DOHH2 (cell line): ENCODE measurements at regions not wholly inside any gene's neighbourhood (a gene's known extent, or its start where the extent isn't known, plus 50 kb on each side); places are given as distances from the start of the nearest gene placed in this dataset.
"Not testable (repeated sequence)": the region's sequence is repeated elsewhere in the genome, so short reads cannot be mapped to it uniquely, and the experiment has no call there.

Experiments
- H3F3A ChIP-seq: fragments of 200-600 bp; sonication (generic), shearing (Covaris generic); 2 replicates; pipeline ENCODE4 v1.6.0; 2016; ENCODE audit warnings: antibody characterized with exemption, mild to moderate bottlenecking; ENCODE audit not compliant: control insufficient read depth, insufficient read depth
- H3K27ac ChIP-seq: fragments of 200-600 bp; sonication (generic); 2 replicates; pipeline ENCODE4 v1.5.1; 2014; ENCODE audit warnings: low read depth, mild to moderate bottlenecking, low read length, moderate library complexity
- H3K27me3 ChIP-seq: fragments of 200-600 bp; sonication (generic); 2 replicates; pipeline ENCODE4 v1.6.1; 2014; ENCODE audit warnings: mild to moderate bottlenecking, low read length, mixed read lengths; ENCODE audit not compliant: control insufficient read depth
- H3K36me3 ChIP-seq: fragments of 200-600 bp; sonication (generic); 2 replicates; pipeline ENCODE4 v1.6.1; 2014; ENCODE audit warnings: mild to moderate bottlenecking, low read length, moderate library complexity, mixed read lengths; ENCODE audit not compliant: control insufficient read depth
- H3K4me1 ChIP-seq: fragments of 200-600 bp; sonication (generic); 2 replicates; pipeline ENCODE4 v1.6.1; 2014; ENCODE audit warnings: mild to moderate bottlenecking, low read length, mixed read lengths; ENCODE audit not compliant: control insufficient read depth
- H3K4me2 ChIP-seq: fragments of 200-600 bp; sonication (generic); 2 replicates; pipeline ENCODE4 v1.6.0; 2014; ENCODE audit warnings: mild to moderate bottlenecking, low read length, moderate library complexity
- H3K4me3 ChIP-seq: fragments of 200-600 bp; sonication (generic); 2 replicates; pipeline ENCODE4 v1.5.1; 2014; ENCODE audit warnings: mild to moderate bottlenecking, low read length, mixed read lengths
- H3K79me2 ChIP-seq: fragments of 200-600 bp; sonication (generic); 2 replicates; pipeline ENCODE4 v1.6.1; 2014; ENCODE audit warnings: mild to moderate bottlenecking, low read length, mixed read lengths; ENCODE audit not compliant: control insufficient read depth
- H3K9me2 ChIP-seq: fragments of 200-600 bp; sonication (generic); replicated peaks from 2 replicates; pipeline ENCODE4 v1.6.1; 2014; ENCODE audit warnings: mild to moderate bottlenecking, low read length, mixed read lengths; ENCODE audit not compliant: control insufficient read depth
- H3K9me3 ChIP-seq: fragments of 200-600 bp; sonication (generic); 2 replicates; pipeline ENCODE4 v1.6.1; 2014; ENCODE audit warnings: antibody characterized with exemption, low read length, mixed read lengths; ENCODE audit not compliant: control insufficient read depth, insufficient read depth
- H4K20me1 ChIP-seq: fragments of 200-600 bp; sonication (generic); 2 replicates; pipeline ENCODE4 v1.6.0; 2014; ENCODE audit warnings: low read depth, mild to moderate bottlenecking, antibody characterized with exemption, low read length, moderate library complexity; ENCODE audit not compliant: control insufficient read depth, insufficient read depth
- EZH2phosphoT487 ChIP-seq: fragments of 200-600 bp; sonication (generic); IDR thresholded peaks from 2 replicates; pipeline ENCODE4 v1.6.1; 2017; ENCODE audit warnings: borderline replicate concordance, mild to moderate bottlenecking, antibody characterized with exemption, low read length, moderate library complexity, mixed read lengths
- TF ChIP-seq, protein P1 (sequence below): fragments of 200-600 bp; sonication (generic); IDR thresholded peaks from one replicate; pipeline ENCODE4 v1.5.1; 2014; ENCODE audit warnings: antibody characterized with exemption, mild to moderate bottlenecking, low read depth, low read length; ENCODE audit not compliant: poor library complexity, severe bottlenecking

- no peaks in the 10 kb centered on the region for H3K27me3 ChIP-seq
- no peak overlapping the region for H3K4me2 ChIP-seq
- peaks cover 10% of the 10 kb centered on the region for H3K4me1 ChIP-seq
- TF ChIP-seq, protein P1, sequence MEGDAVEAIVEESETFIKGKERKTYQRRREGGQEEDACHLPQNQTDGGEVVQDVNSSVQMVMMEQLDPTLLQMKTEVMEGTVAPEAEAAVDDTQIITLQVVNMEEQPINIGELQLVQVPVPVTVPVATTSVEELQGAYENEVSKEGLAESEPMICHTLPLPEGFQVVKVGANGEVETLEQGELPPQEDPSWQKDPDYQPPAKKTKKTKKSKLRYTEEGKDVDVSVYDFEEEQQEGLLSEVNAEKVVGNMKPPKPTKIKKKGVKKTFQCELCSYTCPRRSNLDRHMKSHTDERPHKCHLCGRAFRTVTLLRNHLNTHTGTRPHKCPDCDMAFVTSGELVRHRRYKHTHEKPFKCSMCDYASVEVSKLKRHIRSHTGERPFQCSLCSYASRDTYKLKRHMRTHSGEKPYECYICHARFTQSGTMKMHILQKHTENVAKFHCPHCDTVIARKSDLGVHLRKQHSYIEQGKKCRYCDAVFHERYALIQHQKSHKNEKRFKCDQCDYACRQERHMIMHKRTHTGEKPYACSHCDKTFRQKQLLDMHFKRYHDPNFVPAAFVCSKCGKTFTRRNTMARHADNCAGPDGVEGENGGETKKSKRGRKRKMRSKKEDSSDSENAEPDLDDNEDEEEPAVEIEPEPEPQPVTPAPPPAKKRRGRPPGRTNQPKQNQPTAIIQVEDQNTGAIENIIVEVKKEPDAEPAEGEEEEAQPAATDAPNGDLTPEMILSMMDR = no peak
- TF ChIP-seq EZH2phosphoT487 = no peak
- no peaks in the 10 kb centered on the region for H4K20me1 ChIP-seq
- H3K9me2 ChIP-seq = no peaks in the 10 kb centered on the region
- H3K9me3 ChIP-seq = no peaks in the 10 kb centered on the region
- H3K4me3 ChIP-seq = no peak overlapping the region
- H3K36me3 ChIP-seq = no peaks in the 10 kb centered on the region
- no peaks in the 10 kb centered on the region for H3F3A ChIP-seq
- H3K27ac ChIP-seq = no peak overlapping the region
- no peaks in the 10 kb centered on the region for H3K79me2 ChIP-seq
Observed at GRCh38 chr4:3636646-3637320, 104.6 kb upstream of the LRPAP1 start.

DNA sequence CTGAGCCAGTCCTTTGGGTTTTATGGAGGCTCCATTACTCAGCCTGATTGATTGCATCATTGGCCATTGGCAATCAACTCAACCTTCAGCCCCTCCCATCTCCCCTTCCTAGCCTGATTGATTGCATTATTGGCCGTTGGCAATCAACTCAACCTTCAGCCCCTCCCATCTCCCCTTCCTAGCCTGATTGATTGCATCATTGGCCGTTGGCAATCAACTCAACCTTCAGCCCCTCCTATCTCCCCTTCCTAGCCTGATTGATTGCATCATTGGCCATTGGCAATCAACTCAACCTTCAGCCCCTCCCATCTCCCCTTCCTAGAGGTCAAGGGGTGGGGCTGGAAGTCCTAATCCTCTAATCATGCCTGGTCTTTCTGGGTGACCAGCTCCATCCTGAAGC is 103.8 kb upstream of the LRPAP1 start:
- not testable (repeated sequence) for H3F3A ChIP-seq, H3K4me1 ChIP-seq, H3K27me3 ChIP-seq, H3K79me2 ChIP-seq, H3K9me3 ChIP-seq, H3K36me3 ChIP-seq, H3K4me2 ChIP-seq, H3K27ac ChIP-seq, H3K9me2 ChIP-seq, H3K4me3 ChIP-seq, H4K20me1 ChIP-seq

DNA sequence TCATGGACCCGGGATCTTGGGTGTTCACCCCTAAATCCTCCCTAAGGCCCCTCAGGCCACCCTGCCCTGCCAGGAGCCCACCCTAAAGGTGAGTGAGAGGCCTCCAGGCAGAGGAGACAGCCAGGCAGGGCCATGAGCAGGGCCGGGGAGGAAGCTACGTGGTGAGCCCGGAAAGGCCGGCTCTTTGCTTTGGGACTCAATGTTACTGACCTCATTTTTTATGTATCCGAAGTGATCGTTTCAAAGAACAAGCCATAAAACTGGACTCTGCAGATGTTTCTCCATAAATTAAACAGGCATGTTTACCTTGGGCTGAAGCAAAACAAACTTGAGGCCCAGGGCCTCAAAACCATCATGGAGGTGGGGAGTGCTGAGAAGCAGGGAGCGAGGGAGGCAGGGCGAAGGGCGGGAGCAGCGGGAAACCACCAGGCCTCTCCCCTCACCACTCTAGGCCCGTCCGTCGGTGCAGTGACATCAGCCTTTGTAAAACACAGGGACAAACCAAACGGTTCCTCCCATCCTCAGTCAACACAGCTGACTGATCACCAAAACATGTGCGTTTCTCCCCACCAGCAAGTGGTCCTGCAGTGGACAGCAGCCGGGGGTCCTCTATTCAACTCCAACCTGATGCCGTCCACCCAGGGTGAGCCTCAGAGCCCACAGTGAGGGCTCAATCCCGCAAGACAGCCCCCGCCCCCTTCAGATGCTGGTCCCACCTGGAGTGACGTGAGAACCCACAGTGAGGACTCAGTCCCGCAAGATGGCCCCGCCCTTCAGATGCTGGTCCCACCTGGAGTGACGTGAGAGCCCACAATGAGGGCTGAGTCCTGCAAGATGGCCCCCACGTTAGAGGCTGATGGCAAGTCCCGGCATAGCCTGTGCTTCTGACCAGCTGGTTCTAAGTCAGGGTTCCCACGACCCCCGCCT is 102.9 kb upstream of the LRPAP1 start:
- no peak overlapping the region for H3K27ac ChIP-seq
- no peaks in the 10 kb centered on the region for H3F3A ChIP-seq
- H3K4me1 ChIP-seq = peaks cover 6% of the 10 kb centered on the region
- H3K79me2 ChIP-seq = no peaks in the 10 kb centered on the region
- H3K36me3 ChIP-seq = no peaks in the 10 kb centered on the region
- H3K4me2 ChIP-seq = no peak overlapping the region
- no peaks in the 10 kb centered on the region for H4K20me1 ChIP-seq
- no peak for TF ChIP-seq EZH2phosphoT487
- TF ChIP-seq, protein P1 = no peak
- no peaks in the 10 kb centered on the region for H3K9me2 ChIP-seq
- no peaks in the 10 kb centered on the region for H3K9me3 ChIP-seq
- no peaks in the 10 kb centered on the region for H3K27me3 ChIP-seq
- no peak overlapping the region for H3K4me3 ChIP-seq

DNA sequence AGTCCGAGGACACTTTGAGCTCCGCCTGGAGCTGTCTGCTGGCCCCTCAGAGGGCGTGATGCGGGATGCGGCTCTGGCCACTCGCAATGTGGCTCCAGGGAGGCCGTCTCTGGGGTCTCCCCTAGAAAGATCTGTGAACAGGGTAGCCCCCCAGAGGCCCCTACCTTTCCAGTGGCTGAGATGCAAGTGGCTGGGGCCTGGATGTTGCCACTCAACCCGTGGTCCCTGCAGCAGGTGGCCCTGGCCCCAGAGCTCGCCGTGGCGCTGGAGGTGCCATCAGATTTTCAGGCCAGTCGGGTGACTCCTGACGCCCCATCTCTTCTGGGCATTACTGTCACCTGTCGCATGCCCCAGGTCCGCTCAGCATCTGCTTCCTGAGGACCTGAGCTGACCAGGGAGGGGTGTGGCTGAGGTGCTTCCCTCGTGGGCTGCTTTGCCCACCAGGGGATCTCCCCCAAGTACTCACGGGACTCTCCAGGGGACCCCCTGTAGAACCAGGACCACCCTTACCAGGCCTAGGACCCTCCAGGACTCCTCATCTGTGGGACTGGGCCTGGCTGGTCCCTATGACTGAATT is 102.1 kb upstream of the LRPAP1 start:
- no peak overlapping the region for H3K27ac ChIP-seq
- no peak overlapping the region for H3K4me3 ChIP-seq
- no peaks in the 10 kb centered on the region for H3F3A ChIP-seq
- H4K20me1 ChIP-seq = no peaks in the 10 kb centered on the region
- no peak overlapping the region for H3K4me2 ChIP-seq
- no peaks in the 10 kb centered on the region for H3K9me3 ChIP-seq
- no peaks in the 10 kb centered on the region for H3K36me3 ChIP-seq
- peaks cover 6% of the 10 kb centered on the region for H3K4me1 ChIP-seq
- no peak for TF ChIP-seq EZH2phosphoT487
- TF ChIP-seq, protein P1 = no peak
- no peaks in the 10 kb centered on the region for H3K27me3 ChIP-seq
- no peaks in the 10 kb centered on the region for H3K9me2 ChIP-seq
- no peaks in the 10 kb centered on the region for H3K79me2 ChIP-seq

GRCh38 chr4:3633277-3633676 is 101.1 kb upstream of the LRPAP1 start:
- H3K79me2 ChIP-seq, H3K36me3 ChIP-seq, H3K4me1 ChIP-seq, H3K9me3 ChIP-seq, H3F3A ChIP-seq, H3K9me2 ChIP-seq, H3K27me3 ChIP-seq, H3K4me2 ChIP-seq, H4K20me1 ChIP-seq, H3K27ac ChIP-seq, H3K4me3 ChIP-seq: not testable (repeated sequence)
